ENCODE measurements at regions not wholly inside any gene's neighbourhood (a gene's known extent, or its start where the extent isn't known, plus 50 kb on each side); places are given as distances from the start of the nearest gene placed in this dataset.

DNA sequence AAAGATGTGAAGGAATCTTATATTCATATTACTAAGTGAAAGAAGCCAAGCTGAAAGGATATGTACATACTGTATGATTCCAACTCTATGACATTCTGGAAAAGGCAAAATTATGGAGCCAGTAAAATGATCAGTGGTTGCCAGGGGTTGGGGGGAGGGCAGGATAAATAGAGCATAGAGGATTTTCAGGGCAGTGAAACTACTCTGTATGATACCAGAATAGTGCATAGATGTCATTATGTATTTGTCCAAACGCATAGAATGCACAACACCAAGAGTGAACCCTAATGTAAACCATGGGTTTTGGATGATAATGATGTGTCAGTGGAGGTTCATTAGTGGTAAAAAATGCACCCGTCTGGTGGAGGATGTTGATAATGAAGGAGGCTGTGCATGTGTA lies 71.0 kb upstream of the ZNF423 start:
- Histone ChIP-seq H3K27ac (ENCODE audit: insufficient read depth, low read length) (no peak overlapping the region), H3K9me3 (ENCODE audit: control insufficient read depth, insufficient read depth, low read depth, low read length) (no peaks in the 10 kb centered on the region)

DNA sequence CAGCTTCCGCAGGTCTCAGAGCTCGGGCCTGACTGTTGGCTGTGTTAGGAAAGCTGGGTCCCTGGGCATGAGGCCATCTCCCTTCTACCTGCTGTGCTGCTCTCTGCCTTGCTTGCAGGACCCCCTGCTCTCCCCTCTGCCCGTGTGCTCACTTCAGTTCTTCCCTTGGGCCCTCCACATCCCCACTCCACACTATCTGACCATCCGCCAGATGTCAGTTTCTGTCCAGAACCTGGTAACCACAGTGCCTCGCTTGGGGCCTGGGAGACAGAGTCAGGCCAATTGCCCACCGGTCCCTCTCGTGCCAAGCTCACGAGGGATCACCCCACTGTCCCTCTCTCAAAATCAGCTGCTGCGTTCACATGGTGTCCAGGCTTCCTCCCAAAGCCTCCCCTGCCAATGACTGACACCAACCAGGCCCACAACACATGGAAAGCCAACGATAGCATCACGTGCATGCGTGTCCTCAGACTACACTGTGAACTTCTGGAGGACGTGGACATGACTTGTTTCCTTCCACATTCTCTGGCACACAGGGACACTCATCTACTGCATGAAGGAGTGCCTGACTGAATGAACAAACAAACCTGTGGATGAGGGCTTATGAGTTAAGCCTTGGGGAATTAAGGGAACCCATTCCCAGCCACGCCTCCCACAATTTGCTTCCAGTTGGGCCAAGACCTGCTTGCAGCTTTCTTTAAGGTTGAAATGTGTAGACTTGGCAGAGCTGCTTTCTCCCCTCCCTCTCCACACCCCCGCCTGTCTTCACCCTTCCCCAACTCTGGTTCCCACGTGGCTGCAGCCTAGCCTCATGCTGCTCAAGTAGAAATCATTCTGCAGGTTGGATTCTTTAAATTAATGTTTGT lies 72.5 kb upstream of the ZNF423 start:
- no peaks in the 10 kb centered on the region for H3K9me3 ChIP-seq (ENCODE audit: control insufficient read depth, insufficient read depth, low read depth, low read length)
- no peak overlapping the region for H3K27ac ChIP-seq (ENCODE audit: insufficient read depth, low read length)
- DNase-seq (ENCODE audit: low read depth in 2 of 2): peak in 1 of 2 donors; percentile 4
- H3K4me2 ChIP-seq (ENCODE audit: extremely low read depth, insufficient read depth, low read length): no peak overlapping the region
- H4K20me1 ChIP-seq (ENCODE audit: control insufficient read depth, extremely low read depth, insufficient read depth, low read length): no peaks in the 10 kb centered on the region
- no peaks in the 10 kb centered on the region for H3K4me1 ChIP-seq (ENCODE audit: control insufficient read depth, extremely low read depth, insufficient read depth, low read length)
- no peak overlapping the region for H3K9ac ChIP-seq (ENCODE audit: insufficient read depth, low read length)
- TF ChIP-seq EZH2 (IDR thresholded peaks at IDR 0.05; ENCODE audit: low read length, missing control alignments): no peak
- TF ChIP-seq, protein P1, sequence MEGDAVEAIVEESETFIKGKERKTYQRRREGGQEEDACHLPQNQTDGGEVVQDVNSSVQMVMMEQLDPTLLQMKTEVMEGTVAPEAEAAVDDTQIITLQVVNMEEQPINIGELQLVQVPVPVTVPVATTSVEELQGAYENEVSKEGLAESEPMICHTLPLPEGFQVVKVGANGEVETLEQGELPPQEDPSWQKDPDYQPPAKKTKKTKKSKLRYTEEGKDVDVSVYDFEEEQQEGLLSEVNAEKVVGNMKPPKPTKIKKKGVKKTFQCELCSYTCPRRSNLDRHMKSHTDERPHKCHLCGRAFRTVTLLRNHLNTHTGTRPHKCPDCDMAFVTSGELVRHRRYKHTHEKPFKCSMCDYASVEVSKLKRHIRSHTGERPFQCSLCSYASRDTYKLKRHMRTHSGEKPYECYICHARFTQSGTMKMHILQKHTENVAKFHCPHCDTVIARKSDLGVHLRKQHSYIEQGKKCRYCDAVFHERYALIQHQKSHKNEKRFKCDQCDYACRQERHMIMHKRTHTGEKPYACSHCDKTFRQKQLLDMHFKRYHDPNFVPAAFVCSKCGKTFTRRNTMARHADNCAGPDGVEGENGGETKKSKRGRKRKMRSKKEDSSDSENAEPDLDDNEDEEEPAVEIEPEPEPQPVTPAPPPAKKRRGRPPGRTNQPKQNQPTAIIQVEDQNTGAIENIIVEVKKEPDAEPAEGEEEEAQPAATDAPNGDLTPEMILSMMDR (conservative IDR thresholded peaks at IDR 0.05 in 1 of 2, IDR thresholded peaks at IDR 0.05 in 1 of 2; ENCODE audit: low read depth in 1 of 2, low read length in 2 of 2): no peak
- no peaks in the 10 kb centered on the region for H3K79me2 ChIP-seq (ENCODE audit: control insufficient read depth, insufficient read depth, low read length)
- no peaks in the 10 kb centered on the region for H3K27me3 ChIP-seq (ENCODE audit: control insufficient read depth, insufficient read depth, low read length)
- H3K36me3 ChIP-seq (ENCODE audit: control insufficient read depth, insufficient read depth, low read length): no peaks in the 10 kb centered on the region
- H3K4me3 ChIP-seq (replicated peaks in 1 of 4; ENCODE audit: control extremely low read depth in 1 of 4, insufficient read depth in 1 of 4, low read depth in 3 of 4, low read length in 4 of 4): no peak overlapping the region
- no peak overlapping the region for H2AFZ ChIP-seq (ENCODE audit: low read length)

More for the DNA sequence above, 71.0 kb upstream of the ZNF423 start:
- H3K9ac ChIP-seq (ENCODE audit: insufficient read depth, low read length): no peak overlapping the region
- no peaks in the 10 kb centered on the region for H3K36me3 ChIP-seq (ENCODE audit: control insufficient read depth, insufficient read depth, low read length)
- TF ChIP-seq, protein P1 (conservative IDR thresholded peaks at IDR 0.05 in 1 of 2, IDR thresholded peaks at IDR 0.05 in 1 of 2; ENCODE audit: low read depth in 1 of 2, low read length in 2 of 2): no peak
- no peak for TF ChIP-seq EZH2 (IDR thresholded peaks at IDR 0.05; ENCODE audit: low read length, missing control alignments)
- no peaks in the 10 kb centered on the region for H3K27me3 ChIP-seq (ENCODE audit: control insufficient read depth, insufficient read depth, low read length)
- H3K4me1 ChIP-seq (ENCODE audit: control insufficient read depth, extremely low read depth, insufficient read depth, low read length): no peaks in the 10 kb centered on the region
- H3K79me2 ChIP-seq (ENCODE audit: control insufficient read depth, insufficient read depth, low read length): no peaks in the 10 kb centered on the region
- DNase-seq (ENCODE audit: low read depth in 2 of 2): no peak
- H3K4me2 ChIP-seq (ENCODE audit: extremely low read depth, insufficient read depth, low read length): no peak overlapping the region
- H3K4me3 ChIP-seq (replicated peaks in 1 of 4; ENCODE audit: control extremely low read depth in 1 of 4, insufficient read depth in 1 of 4, low read depth in 3 of 4, low read length in 4 of 4): no peak overlapping the region
- no peak overlapping the region for H2AFZ ChIP-seq (ENCODE audit: low read length)
- no peaks in the 10 kb centered on the region for H4K20me1 ChIP-seq (ENCODE audit: control insufficient read depth, extremely low read depth, insufficient read depth, low read length)

DNA sequence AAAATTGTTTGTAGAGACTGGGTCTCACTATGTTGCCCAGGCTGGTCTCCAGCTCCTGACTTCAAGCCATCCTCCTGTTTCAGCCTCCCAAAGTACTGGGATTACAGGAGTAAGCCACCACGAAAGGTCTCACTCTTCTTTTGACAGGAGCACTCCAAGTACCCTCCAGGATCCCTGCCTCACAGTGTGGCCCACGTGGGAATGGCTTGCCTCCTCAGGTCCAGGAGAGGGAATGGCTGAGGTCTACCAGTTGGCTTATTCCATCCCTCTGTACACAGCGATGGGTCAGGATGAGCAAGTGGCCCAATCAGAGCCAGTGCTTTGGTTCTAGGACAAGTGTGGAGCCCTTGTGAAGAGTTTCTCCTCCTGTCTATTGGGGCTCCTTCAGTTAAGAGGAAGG lies 73.7 kb upstream of the ZNF423 start:
- Histone ChIP-seq H3K9me3 (ENCODE audit: control insufficient read depth, insufficient read depth, low read depth, low read length) (no peaks in the 10 kb centered on the region), H3K4me3 (replicated peaks in 1 of 4; ENCODE audit: control extremely low read depth in 1 of 4, insufficient read depth in 1 of 4, low read depth in 3 of 4, low read length in 4 of 4) (no peak overlapping the region), H3K4me1 (ENCODE audit: control insufficient read depth, extremely low read depth, insufficient read depth, low read length) (no peaks in the 10 kb centered on the region), H3K27ac (ENCODE audit: insufficient read depth, low read length) (no peak overlapping the region), H3K4me2 (ENCODE audit: extremely low read depth, insufficient read depth, low read length) (no peak overlapping the region), H3K79me2 (ENCODE audit: control insufficient read depth, insufficient read depth, low read length) (no peaks in the 10 kb centered on the region), H2AFZ (ENCODE audit: low read length) (no peak overlapping the region), H3K27me3 (ENCODE audit: control insufficient read depth, insufficient read depth, low read length) (no peaks in the 10 kb centered on the region), H4K20me1 (ENCODE audit: control insufficient read depth, extremely low read depth, insufficient read depth, low read length) (no peaks in the 10 kb centered on the region), H3K9ac (ENCODE audit: insufficient read depth, low read length) (no peak overlapping the region), H3K36me3 (ENCODE audit: control insufficient read depth, insufficient read depth, low read length) (no peaks in the 10 kb centered on the region)
- TF ChIP-seq EZH2 (IDR thresholded peaks at IDR 0.05; ENCODE audit: low read length, missing control alignments): no peak
- DNase-seq (ENCODE audit: low read depth in 2 of 2): no peak

Measured in fibroblast of lung (primary cell).